ENCODE measurements at regions not wholly inside any gene's neighbourhood (a gene's known extent, or its start where the extent isn't known, plus 50 kb on each side); places are given as distances from the start of the nearest gene placed in this dataset.

- Histone ChIP-seq H3K27ac (ENCODE audit: low read length, poor library complexity, severe bottlenecking) (no peak overlapping the region), H3K18ac (ENCODE audit: low read depth in 1 of 2, low read length in 2 of 2) (no peak overlapping the region), H4K8ac (ENCODE audit: low read length) (no peak overlapping the region), H2BK5ac (ENCODE audit: low read depth, low read length, poor library complexity, severe bottlenecking) (no peak overlapping the region), H3K27me3 (ENCODE audit: control insufficient read depth in 1 of 2, insufficient read depth in 1 of 2, low read length in 2 of 2) (no peaks in the 10 kb centered on the region), H3K36me3 (ENCODE audit: control insufficient read depth in 1 of 2, insufficient read depth in 2 of 2, low read depth in 1 of 2, low read length in 2 of 2) (no peaks in the 10 kb centered on the region), H2AFZ (ENCODE audit: low read depth, low read length) (no peak overlapping the region), H3K4ac (ENCODE audit: low read depth in 1 of 2, low read length in 2 of 2) (no peak overlapping the region), H2BK12ac (ENCODE audit: low read length in 2 of 2) (no peak overlapping the region), H3K4me1 (ENCODE audit: control insufficient read depth, insufficient read depth, low read depth, low read length) (no peaks in the 10 kb centered on the region), H2AK5ac (ENCODE audit: low read length, severe bottlenecking) (no peak overlapping the region), H2BK120ac (ENCODE audit: low read depth, low read length) (no peak overlapping the region), H3K9me3 (ENCODE audit: control insufficient read depth, low read length) (no peaks in the 10 kb centered on the region), H4K91ac (ENCODE audit: low read length) (no peak overlapping the region), H3K9ac (ENCODE audit: low read length) (no peak overlapping the region), H3K14ac (ENCODE audit: low read length in 2 of 2) (no peak overlapping the region), H2BK15ac (ENCODE audit: low read depth, poor library complexity, severe bottlenecking) (no peak overlapping the region), H3K79me1 (replicated peaks; ENCODE audit: low read length, poor library complexity, severe bottlenecking) (no peaks in the 10 kb centered on the region), H3K4me3 (ENCODE audit: insufficient read depth in 1 of 2, low read depth in 1 of 2, low read length in 2 of 2) (no peak overlapping the region), H3K4me2 (ENCODE audit: low read length, poor library complexity, severe bottlenecking) (no peak overlapping the region), H3K23ac (ENCODE audit: low read length in 2 of 2) (no peak overlapping the region)
- 49% methylated on average over 3 of the region's 4 CpGs for whole genome bisulfite sequencing
- no peak for DNase-seq
Observed at GRCh38 chr6:164692772-164693510, 616.5 kb downstream of the C6orf118 start.

GRCh38 chr6:164690702-164691500 lies 618.5 kb downstream of the C6orf118 start:
- Histone ChIP-seq H3K79me1 (replicated peaks; ENCODE audit: low read length, poor library complexity, severe bottlenecking) (no peaks in the 10 kb centered on the region), H2AFZ (ENCODE audit: low read depth, low read length) (no peak overlapping the region), H3K4ac (ENCODE audit: low read depth in 1 of 2, low read length in 2 of 2) (no peak overlapping the region), H4K8ac (ENCODE audit: low read length) (no peak overlapping the region), H3K36me3 (ENCODE audit: control insufficient read depth in 1 of 2, insufficient read depth in 2 of 2, low read depth in 1 of 2, low read length in 2 of 2) (no peaks in the 10 kb centered on the region), H3K23ac (ENCODE audit: low read length in 2 of 2) (no peak overlapping the region), H2BK120ac (ENCODE audit: low read depth, low read length) (no peak overlapping the region), H3K27ac (ENCODE audit: low read length, poor library complexity, severe bottlenecking) (no peak overlapping the region), H2BK5ac (ENCODE audit: low read depth, low read length, poor library complexity, severe bottlenecking) (no peak overlapping the region), H4K91ac (ENCODE audit: low read length) (no peak overlapping the region), H3K4me1 (ENCODE audit: control insufficient read depth, insufficient read depth, low read depth, low read length) (no peaks in the 10 kb centered on the region), H3K4me2 (ENCODE audit: low read length, poor library complexity, severe bottlenecking) (no peak overlapping the region), H2AK5ac (ENCODE audit: low read length, severe bottlenecking) (no peak overlapping the region), H3K18ac (ENCODE audit: low read depth in 1 of 2, low read length in 2 of 2) (no peak overlapping the region), H2BK15ac (ENCODE audit: low read depth, poor library complexity, severe bottlenecking) (no peak overlapping the region), H3K14ac (ENCODE audit: low read length in 2 of 2) (no peak overlapping the region), H3K27me3 (ENCODE audit: control insufficient read depth in 1 of 2, insufficient read depth in 1 of 2, low read length in 2 of 2) (no peaks in the 10 kb centered on the region), H3K9ac (ENCODE audit: low read length) (no peak overlapping the region), H3K4me3 (ENCODE audit: insufficient read depth in 1 of 2, low read depth in 1 of 2, low read length in 2 of 2) (no peak overlapping the region), H3K9me3 (ENCODE audit: control insufficient read depth, low read length) (no peaks in the 10 kb centered on the region), H2BK12ac (ENCODE audit: low read length in 2 of 2) (no peak overlapping the region)
- 84% methylated on average over 6 of the region's 6 CpGs for WGBS
- DNase-seq, result no peak

GRCh38 chr6:164690241-164690640 lies 619.2 kb downstream of the C6orf118 start:
- H3K18ac ChIP-seq (ENCODE audit: low read depth in 1 of 2, low read length in 2 of 2), result no peak overlapping the region
- H3K27ac ChIP-seq (ENCODE audit: low read length, poor library complexity, severe bottlenecking), result no peak overlapping the region
- H2BK5ac ChIP-seq (ENCODE audit: low read depth, low read length, poor library complexity, severe bottlenecking), result no peak overlapping the region
- H4K8ac ChIP-seq (ENCODE audit: low read length), result no peak overlapping the region
- no peak overlapping the region for H3K4ac ChIP-seq (ENCODE audit: low read depth in 1 of 2, low read length in 2 of 2)
- H2AK5ac ChIP-seq (ENCODE audit: low read length, severe bottlenecking), result no peak overlapping the region
- no peaks in the 10 kb centered on the region for H3K27me3 ChIP-seq (ENCODE audit: control insufficient read depth in 1 of 2, insufficient read depth in 1 of 2, low read length in 2 of 2)
- no peak overlapping the region for H3K9ac ChIP-seq (ENCODE audit: low read length)
- no peak overlapping the region for H3K4me3 ChIP-seq (ENCODE audit: insufficient read depth in 1 of 2, low read depth in 1 of 2, low read length in 2 of 2)
- no peaks in the 10 kb centered on the region for H3K36me3 ChIP-seq (ENCODE audit: control insufficient read depth in 1 of 2, insufficient read depth in 2 of 2, low read depth in 1 of 2, low read length in 2 of 2)
- H4K91ac ChIP-seq (ENCODE audit: low read length), result no peak overlapping the region
- H3K79me1 ChIP-seq (replicated peaks; ENCODE audit: low read length, poor library complexity, severe bottlenecking), result no peaks in the 10 kb centered on the region
- DNase-seq, result no peak
- no peaks in the 10 kb centered on the region for H3K9me3 ChIP-seq (ENCODE audit: control insufficient read depth, low read length)
- no peak overlapping the region for H2BK15ac ChIP-seq (ENCODE audit: low read depth, poor library complexity, severe bottlenecking)
- H2AFZ ChIP-seq (ENCODE audit: low read depth, low read length), result no peak overlapping the region
- WGBS, result 84% methylated on average over 5 of the region's 5 CpGs
- H3K4me1 ChIP-seq (ENCODE audit: control insufficient read depth, insufficient read depth, low read depth, low read length), result no peaks in the 10 kb centered on the region
- no peak overlapping the region for H3K23ac ChIP-seq (ENCODE audit: low read length in 2 of 2)
- H2BK12ac ChIP-seq (ENCODE audit: low read length in 2 of 2), result no peak overlapping the region
- no peak overlapping the region for H3K14ac ChIP-seq (ENCODE audit: low read length in 2 of 2)
- no peak overlapping the region for H2BK120ac ChIP-seq (ENCODE audit: low read depth, low read length)
- H3K4me2 ChIP-seq (ENCODE audit: low read length, poor library complexity, severe bottlenecking), result no peak overlapping the region

GRCh38 chr6:164665328-164665727 lies 644.1 kb downstream of the C6orf118 start:
- H3K4me2 ChIP-seq (ENCODE audit: low read length, poor library complexity, severe bottlenecking), result no peak overlapping the region
- no peak overlapping the region for H3K14ac ChIP-seq (ENCODE audit: low read length in 2 of 2)

More at GRCh38 chr6:164665328-164665727, 644.1 kb downstream of the C6orf118 start:
- H2BK120ac ChIP-seq (ENCODE audit: low read depth, low read length), result no peak overlapping the region
- H3K36me3 ChIP-seq (ENCODE audit: control insufficient read depth in 1 of 2, insufficient read depth in 2 of 2, low read depth in 1 of 2, low read length in 2 of 2), result no peaks in the 10 kb centered on the region
- H4K8ac ChIP-seq (ENCODE audit: low read length), result no peak overlapping the region
- H3K18ac ChIP-seq (ENCODE audit: low read depth in 1 of 2, low read length in 2 of 2), result no peak overlapping the region
- H3K27ac ChIP-seq (ENCODE audit: low read length, poor library complexity, severe bottlenecking), result no peak overlapping the region
- H2BK12ac ChIP-seq (ENCODE audit: low read length in 2 of 2), result no peak overlapping the region
- H3K4ac ChIP-seq (ENCODE audit: low read depth in 1 of 2, low read length in 2 of 2), result no peak overlapping the region
- no peak overlapping the region for H2AK5ac ChIP-seq (ENCODE audit: low read length, severe bottlenecking)
- no peak overlapping the region for H3K4me3 ChIP-seq (ENCODE audit: insufficient read depth in 1 of 2, low read depth in 1 of 2, low read length in 2 of 2)
- peaks cover 5% of the 10 kb centered on the region for H3K9me3 ChIP-seq (ENCODE audit: control insufficient read depth, low read length)
- no peak overlapping the region for H3K9ac ChIP-seq (ENCODE audit: low read length)
- no peaks in the 10 kb centered on the region for H3K27me3 ChIP-seq (ENCODE audit: control insufficient read depth in 1 of 2, insufficient read depth in 1 of 2, low read length in 2 of 2)
- H4K91ac ChIP-seq (ENCODE audit: low read length), result no peak overlapping the region
- no peak overlapping the region for H2BK5ac ChIP-seq (ENCODE audit: low read depth, low read length, poor library complexity, severe bottlenecking)
- no peaks in the 10 kb centered on the region for H3K4me1 ChIP-seq (ENCODE audit: control insufficient read depth, insufficient read depth, low read depth, low read length)
- no peaks in the 10 kb centered on the region for H3K79me1 ChIP-seq (replicated peaks; ENCODE audit: low read length, poor library complexity, severe bottlenecking)
- no peak overlapping the region for H2BK15ac ChIP-seq (ENCODE audit: low read depth, poor library complexity, severe bottlenecking)
- WGBS, result 38% methylated on average over 6 of the region's 6 CpGs
- H3K23ac ChIP-seq (ENCODE audit: low read length in 2 of 2), result no peak overlapping the region
- no peak for DNase-seq
- H2AFZ ChIP-seq (ENCODE audit: low read depth, low read length), result no peak overlapping the region
